Endodermal cell (in vitro differentiated cells): ENCODE measurements at regions not wholly inside any gene's neighbourhood (a gene's known extent, or its start where the extent isn't known, plus 50 kb on each side); places are given as distances from the start of the nearest gene placed in this dataset.
A peak's percentile ranks its signal among the peaks of the same experiment; 100 is the strongest.

Experiments
- DNase-seq: peaks from one replicate; pipeline ENCODE4 v3.0.0-alpha.2; 2017
- H3K27ac ChIP-seq: 2 replicates; pipeline ENCODE4 v1.5.1; 2013; ENCODE audit warnings: mild to moderate bottlenecking, low read depth, low read length, moderate library complexity
- H3K27me3 ChIP-seq: 2 replicates; pipeline ENCODE4 v1.6.1; 2013; ENCODE audit warnings: mild to moderate bottlenecking, low read length, moderate library complexity; ENCODE audit not compliant: insufficient read depth, control insufficient read depth, poor library complexity, severe bottlenecking
- H3K36me3 ChIP-seq: 2 replicates; pipeline ENCODE4 v1.7.0; 2013; ENCODE audit warnings: mild to moderate bottlenecking, low read length, moderate library complexity; ENCODE audit not compliant: control insufficient read depth, insufficient read depth
- H3K4me1 ChIP-seq: one replicate; pipeline ENCODE4 v1.7.0; 2013; ENCODE audit warnings: low read length; ENCODE audit not compliant: control insufficient read depth, insufficient read depth
- H3K4me3 ChIP-seq: 2 replicates; pipeline ENCODE4 v1.5.1; 2013; ENCODE audit warnings: mild to moderate bottlenecking, low read length, moderate library complexity
- H3K9ac ChIP-seq: 2 replicates; pipeline ENCODE4 v1.6.1; 2013; ENCODE audit warnings: mild to moderate bottlenecking, low read length, moderate library complexity; ENCODE audit not compliant: poor library complexity, severe bottlenecking; ENCODE audit errors: extremely low read depth
- H3K9me3 ChIP-seq: 2 replicates; pipeline ENCODE4 v1.6.1; 2013; ENCODE audit warnings: mild to moderate bottlenecking, low read length, moderate library complexity; ENCODE audit not compliant: control insufficient read depth
- H3K27ac Mint-ChIP-seq: 2 replicates; pipeline ENCODE4 v1.8.0; 2020; ENCODE audit warnings: mixed read lengths
- H3K27me3 Mint-ChIP-seq: 2 replicates; pipeline ENCODE4 v1.8.0; 2021; ENCODE audit warnings: mild to moderate bottlenecking, mixed read lengths; ENCODE audit not compliant: insufficient read depth
- H3K36me3 Mint-ChIP-seq: 2 replicates; pipeline ENCODE4 v1.8.0; 2020; ENCODE audit warnings: low read depth, mixed read lengths
- H3K4me1 Mint-ChIP-seq: 2 replicates; pipeline ENCODE4 v1.8.0; 2020; ENCODE audit warnings: mixed read lengths
- H3K4me3 Mint-ChIP-seq: 2 replicates; pipeline ENCODE4 v1.8.0; 2020; ENCODE audit warnings: mild to moderate bottlenecking, moderate library complexity, mixed read lengths
- H3K9me3 Mint-ChIP-seq: 2 replicates; pipeline ENCODE4 v1.8.0; 2020; ENCODE audit warnings: mild to moderate bottlenecking, mixed read lengths
- WGBS, 2 experiments: methylation state at CpG; one replicate each; pipeline versions ENCODE4 v1.1.5 to v1.1.7; 2013; ENCODE audit warnings: missing lambda C conversion rate in 2 of 2, mixed read lengths in 1 of 2; ENCODE audit not compliant: insufficient coverage in 1 of 2, insufficient read length in 1 of 2; 5-methylcytosine and 5-hydroxymethylcytosine counted together
- TF ChIP-seq, protein P1 (sequence below): fragments of 200-600 bp; sonication (generic); conservative IDR thresholded peaks from 2 replicates; pipeline ENCODE4 v1.5.0; 2021; ENCODE audit warnings: antibody characterized with exemption, mild to moderate bottlenecking

DNA sequence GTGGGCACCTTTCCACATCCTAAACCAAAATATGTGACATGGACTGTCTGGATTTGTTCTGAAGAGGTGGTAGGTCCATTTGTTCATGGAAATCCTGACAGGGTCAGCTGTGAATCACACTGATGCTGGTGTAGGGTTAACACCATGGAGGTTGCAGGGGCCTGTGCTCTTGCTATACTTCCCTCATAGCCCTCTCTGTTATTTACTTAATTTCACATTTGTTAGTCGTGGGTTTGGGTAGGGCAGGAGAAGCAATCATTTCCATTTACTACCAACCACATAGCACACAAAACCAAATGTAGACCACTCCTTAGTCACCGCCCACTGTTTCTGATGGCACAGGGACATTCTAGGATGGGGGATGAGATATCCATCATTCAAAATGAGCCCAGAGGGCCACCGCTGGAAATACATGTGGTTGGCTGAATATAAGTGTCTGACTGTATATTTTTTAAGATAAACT, 61.8 kb upstream of the POU2F1 start:
- Mint-ChIP-seq H3K4me1 (peaks cover 36% of the 10 kb centered on the region), H3K4me3 (no peak overlapping the region), H3K27me3 (no peaks in the 10 kb centered on the region), H3K36me3 (peaks cover 25% of the 10 kb centered on the region), H3K9me3 (peaks cover 9% of the 10 kb centered on the region), H3K27ac (peak overlapping the region; percentile 78)
- no peak overlapping the region for H3K9ac ChIP-seq
- H3K4me3 ChIP-seq = no peak overlapping the region
- H3K27ac ChIP-seq = no peak overlapping the region
- WGBS, 2 experiments = 98 to 100% methylated on average over 1 to 3 of the region's 3 CpGs
- peaks cover 18% of the 10 kb centered on the region for H3K9me3 ChIP-seq
- peaks cover 45% of the 10 kb centered on the region for H3K36me3 ChIP-seq
- no peak for DNase-seq
- TF ChIP-seq, protein P1, sequence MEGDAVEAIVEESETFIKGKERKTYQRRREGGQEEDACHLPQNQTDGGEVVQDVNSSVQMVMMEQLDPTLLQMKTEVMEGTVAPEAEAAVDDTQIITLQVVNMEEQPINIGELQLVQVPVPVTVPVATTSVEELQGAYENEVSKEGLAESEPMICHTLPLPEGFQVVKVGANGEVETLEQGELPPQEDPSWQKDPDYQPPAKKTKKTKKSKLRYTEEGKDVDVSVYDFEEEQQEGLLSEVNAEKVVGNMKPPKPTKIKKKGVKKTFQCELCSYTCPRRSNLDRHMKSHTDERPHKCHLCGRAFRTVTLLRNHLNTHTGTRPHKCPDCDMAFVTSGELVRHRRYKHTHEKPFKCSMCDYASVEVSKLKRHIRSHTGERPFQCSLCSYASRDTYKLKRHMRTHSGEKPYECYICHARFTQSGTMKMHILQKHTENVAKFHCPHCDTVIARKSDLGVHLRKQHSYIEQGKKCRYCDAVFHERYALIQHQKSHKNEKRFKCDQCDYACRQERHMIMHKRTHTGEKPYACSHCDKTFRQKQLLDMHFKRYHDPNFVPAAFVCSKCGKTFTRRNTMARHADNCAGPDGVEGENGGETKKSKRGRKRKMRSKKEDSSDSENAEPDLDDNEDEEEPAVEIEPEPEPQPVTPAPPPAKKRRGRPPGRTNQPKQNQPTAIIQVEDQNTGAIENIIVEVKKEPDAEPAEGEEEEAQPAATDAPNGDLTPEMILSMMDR = no peak
- H3K27me3 ChIP-seq = no peaks in the 10 kb centered on the region
- peaks cover 9% of the 10 kb centered on the region for H3K4me1 ChIP-seq

DNA sequence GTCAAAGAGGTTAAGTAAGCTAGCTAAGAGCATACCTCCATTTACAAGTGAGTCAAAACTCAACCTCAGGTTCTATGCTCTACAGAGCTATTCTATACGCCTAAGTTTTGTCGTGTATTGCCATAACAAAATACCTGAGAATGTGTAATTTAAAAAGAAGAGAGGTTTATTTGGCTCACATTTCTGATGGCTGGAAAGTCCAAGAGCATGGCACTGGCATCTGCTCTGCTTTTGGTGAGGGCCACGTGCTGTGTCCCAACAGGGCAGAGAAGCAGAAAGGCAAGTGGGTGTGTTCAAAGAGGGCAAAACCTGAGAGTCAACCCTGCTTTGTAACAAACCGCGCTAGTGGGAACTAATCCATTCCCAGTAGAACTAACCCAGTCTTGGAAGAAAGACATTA, 60.9 kb upstream of the POU2F1 start:
- no peaks in the 10 kb centered on the region for H3K27me3 Mint-ChIP-seq
- TF ChIP-seq, protein P1 = no peak
- H3K4me1 ChIP-seq = peaks cover 9% of the 10 kb centered on the region

DNA sequence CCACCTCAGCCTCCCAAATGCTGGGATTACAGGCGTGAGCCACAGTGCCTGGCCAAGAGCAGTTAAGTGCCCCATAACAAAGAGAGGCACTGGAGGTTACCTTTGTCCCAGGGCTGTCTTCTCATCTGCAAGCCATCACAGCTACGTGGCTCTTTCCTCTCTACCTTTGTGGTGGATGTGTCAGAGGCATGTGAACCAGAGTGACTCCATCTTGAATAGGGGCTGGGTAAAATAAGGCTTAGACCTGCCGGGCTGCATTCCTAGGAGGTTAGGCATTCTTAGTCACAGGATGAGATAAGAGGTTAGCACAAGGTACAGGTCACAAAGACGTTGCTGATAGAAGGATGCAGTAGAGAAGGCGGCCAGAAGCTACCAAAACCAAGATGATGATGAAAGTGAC, 59.4 kb upstream of the POU2F1 start:
- H3K27ac Mint-ChIP-seq = peak overlapping the region; percentile 60
- DNase-seq = no peak
- H3K4me1 Mint-ChIP-seq = peaks cover 55% of the 10 kb centered on the region
- Histone ChIP-seq H3K9me3 (peaks cover 18% of the 10 kb centered on the region), H3K36me3 (peaks cover 30% of the 10 kb centered on the region), H3K27me3 (no peaks in the 10 kb centered on the region), H3K9ac (no peak overlapping the region), H3K4me3 (no peak overlapping the region), H3K4me1 (peaks cover 9% of the 10 kb centered on the region), H3K27ac (no peak overlapping the region)
- H3K27me3 Mint-ChIP-seq = no peaks in the 10 kb centered on the region
- peaks cover 25% of the 10 kb centered on the region for H3K36me3 Mint-ChIP-seq
- H3K4me3 Mint-ChIP-seq = no peak overlapping the region
- peaks cover 9% of the 10 kb centered on the region for H3K9me3 Mint-ChIP-seq
- 73 to 100% methylated on average over 4 to 5 of the region's 5 CpGs for WGBS, 2 experiments
- TF ChIP-seq, protein P1 = no peak

More for the DNA sequence above, 60.9 kb upstream of the POU2F1 start:
- peaks cover 9% of the 10 kb centered on the region for H3K9me3 Mint-ChIP-seq
- Histone ChIP-seq H3K4me3 (peak overlapping the region; percentile 30), H3K9ac (no peak overlapping the region), H3K27ac (no peak overlapping the region), H3K9me3 (peaks cover 18% of the 10 kb centered on the region), H3K27me3 (no peaks in the 10 kb centered on the region), H3K36me3 (peaks cover 36% of the 10 kb centered on the region)
- no peak for DNase-seq
- peaks cover 25% of the 10 kb centered on the region for H3K36me3 Mint-ChIP-seq
- peaks cover 43% of the 10 kb centered on the region for H3K4me1 Mint-ChIP-seq
- peak overlapping the region; percentile 35 for H3K27ac Mint-ChIP-seq
- WGBS, 2 experiments = 92 to 94% methylated on average over 5 of the region's 5 CpGs
- no peak overlapping the region for H3K4me3 Mint-ChIP-seq
